ENCODE measurements at regions not wholly inside any gene's neighbourhood (a gene's known extent, or its start where the extent isn't known, plus 50 kb on each side); places are given as distances from the start of the nearest gene placed in this dataset.

- Histone ChIP-seq H3K4me3 (ENCODE audit: extremely low read depth in 1 of 4, insufficient read depth in 2 of 4, low read depth in 3 of 4, low read length in 4 of 4) (no peak overlapping the region), H2BK15ac (ENCODE audit: low read length) (no peak overlapping the region), H4K20me1 (replicated peaks in 1 of 2; ENCODE audit: control insufficient read depth in 1 of 2, insufficient read depth in 2 of 2, low read length in 2 of 2) (no peaks in the 10 kb centered on the region), H4K5ac (ENCODE audit: insufficient read length, low read depth, low read length) (no peak overlapping the region), H3K56ac (replicated peaks; ENCODE audit: insufficient read length, low read depth, low read length) (no peak overlapping the region), H3K9me3 (ENCODE audit: insufficient read depth in 2 of 2, low read depth in 1 of 2, low read length in 1 of 2) (no peaks in the 10 kb centered on the region), H2BK20ac (ENCODE audit: low read length) (no peak overlapping the region), H2AFZ (ENCODE audit: low read length) (no peak overlapping the region), H3K14ac (ENCODE audit: insufficient read length) (no peak overlapping the region), H3K23me2 (ENCODE audit: low read depth, low read length) (no peaks in the 10 kb centered on the region), H3K27ac (ENCODE audit: low read depth, low read length) (no peak overlapping the region), H2AK5ac (ENCODE audit: low read depth, low read length) (no peak overlapping the region), H2BK120ac (replicated peaks; ENCODE audit: low read depth, low read length) (no peak overlapping the region), H4K8ac (ENCODE audit: extremely low read depth, insufficient read depth, low read length) (no peak overlapping the region), H3K4ac (replicated peaks; ENCODE audit: insufficient read length, low read depth, low read length) (no peak overlapping the region), H3K4me1 (replicated peaks in 1 of 4; ENCODE audit: control insufficient read depth in 3 of 4, insufficient read depth in 4 of 4, low read length in 3 of 4) (no peaks in the 10 kb centered on the region), H2BK12ac (ENCODE audit: low read depth, low read length) (no peak overlapping the region), H3K23ac (ENCODE audit: insufficient read length) (no peak overlapping the region), H3K79me1 (ENCODE audit: low read depth, low read length) (no peaks in the 10 kb centered on the region), H4K91ac (replicated peaks; ENCODE audit: insufficient read length, low read length) (no peak overlapping the region), H3K36me3 (ENCODE audit: control insufficient read depth in 2 of 4, insufficient read depth in 4 of 4, low read length in 3 of 4) (no peaks in the 10 kb centered on the region), H3K18ac (ENCODE audit: extremely low read depth, low read length) (no peak overlapping the region), H2BK5ac (ENCODE audit: low read depth, low read length) (no peak overlapping the region), H3K4me2 (ENCODE audit: insufficient read depth in 1 of 2, low read depth in 2 of 2, low read length in 2 of 2) (no peak overlapping the region), H3K9ac (replicated peaks in 1 of 4; ENCODE audit: extremely low read depth in 1 of 4, low read depth in 3 of 4, low read length in 3 of 4) (no peak overlapping the region), H3K79me2 (ENCODE audit: control insufficient read depth in 1 of 2, insufficient read depth in 2 of 2, low read length in 2 of 2) (no peaks in the 10 kb centered on the region), H3K27me3 (replicated peaks in 1 of 4; ENCODE audit: control insufficient read depth in 3 of 4, extremely low read depth in 1 of 4, insufficient read depth in 3 of 4, low read length in 3 of 4) (no peaks in the 10 kb centered on the region)
- FAIRE-seq (no peak), DNase-seq (ENCODE audit: low read depth in 1 of 2, low spot score in 2 of 2) (no peak)
- 97% methylated on average over 2 of the region's 2 CpGs; no CpG with 5 or more reads in 1 of the 2 experiments for WGBS, 2 experiments (ENCODE audit: extremely low coverage in 1 of 2, insufficient coverage in 1 of 2, insufficient read length in 1 of 2, insufficient replicate concordance in 2 of 2, low coverage in 1 of 2, low lambda C conversion rate in 2 of 2, missing lambda C conversion rate in 1 of 2)
- ChIA-PET POLR2A (ENCODE audit: partially characterized antibody) (no interaction called here), CTCF (ENCODE audit: partially characterized antibody) (no interaction called here)
- TF ChIP-seq BCL11A (IDR thresholded peaks at IDR 0.05; ENCODE audit: low read depth in 2 of 2, low read length in 2 of 2) (no peak), CEBPB (IDR thresholded peaks at IDR 0.05; ENCODE audit: low read depth, low read length) (no peak), TAF7 (optimal IDR thresholded peaks at IDR 0.05; ENCODE audit: borderline replicate concordance, low read depth, low read length) (no peak), SP4 (IDR thresholded peaks at IDR 0.05; ENCODE audit: low read length) (no peak), GABPA (IDR thresholded peaks at IDR 0.05; ENCODE audit: borderline replicate concordance, insufficient read depth, low read length) (no peak), SAP30 (IDR thresholded peaks at IDR 0.05; ENCODE audit: insufficient read depth, insufficient replicate concordance, low read length) (no peak), POLR2AphosphoS5 (IDR thresholded peaks at IDR 0.05; ENCODE audit: low read depth, low read length) (no peak), SIN3A (conservative IDR thresholded peaks at IDR 0.05 in 1 of 2, IDR thresholded peaks at IDR 0.05 in 1 of 2; ENCODE audit: low read depth in 1 of 2, low read length in 2 of 2) (no peak), BRCA1 (IDR thresholded peaks at IDR 0.05; ENCODE audit: low read depth, low read length) (no peak), JUN (IDR thresholded peaks at IDR 0.05; ENCODE audit: low read depth, low read length) (no peak)
- TF ChIP-seq, protein P1, sequence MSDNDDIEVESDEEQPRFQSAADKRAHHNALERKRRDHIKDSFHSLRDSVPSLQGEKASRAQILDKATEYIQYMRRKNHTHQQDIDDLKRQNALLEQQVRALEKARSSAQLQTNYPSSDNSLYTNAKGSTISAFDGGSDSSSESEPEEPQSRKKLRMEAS (IDR thresholded peaks at IDR 0.05) = no peak
Observed at GRCh38 chr3:36065321-36065720, 315.0 kb upstream of the STAC start.

All from H1 (cell line).